Endodermal cell (in vitro differentiated cells): ENCODE measurements at regions not wholly inside any gene's neighbourhood (a gene's known extent, or its start where the extent isn't known, plus 50 kb on each side); places are given as distances from the start of the nearest gene placed in this dataset.

Experiments used
- DNase-seq: peaks from one replicate; pipeline ENCODE4 v3.0.0-alpha.2; 2017
- H3K27ac ChIP-seq: 2 replicates; pipeline ENCODE4 v1.5.1; 2013; ENCODE audit warnings: mild to moderate bottlenecking, low read depth, low read length, moderate library complexity
- H3K27me3 ChIP-seq: 2 replicates; pipeline ENCODE4 v1.6.1; 2013; ENCODE audit warnings: mild to moderate bottlenecking, low read length, moderate library complexity; ENCODE audit not compliant: insufficient read depth, control insufficient read depth, poor library complexity, severe bottlenecking
- H3K36me3 ChIP-seq: 2 replicates; pipeline ENCODE4 v1.7.0; 2013; ENCODE audit warnings: mild to moderate bottlenecking, low read length, moderate library complexity; ENCODE audit not compliant: control insufficient read depth, insufficient read depth
- H3K4me1 ChIP-seq: one replicate; pipeline ENCODE4 v1.7.0; 2013; ENCODE audit warnings: low read length; ENCODE audit not compliant: control insufficient read depth, insufficient read depth
- H3K4me3 ChIP-seq: 2 replicates; pipeline ENCODE4 v1.5.1; 2013; ENCODE audit warnings: mild to moderate bottlenecking, low read length, moderate library complexity
- H3K9ac ChIP-seq: 2 replicates; pipeline ENCODE4 v1.6.1; 2013; ENCODE audit warnings: mild to moderate bottlenecking, low read length, moderate library complexity; ENCODE audit not compliant: poor library complexity, severe bottlenecking; ENCODE audit errors: extremely low read depth
- H3K9me3 ChIP-seq: 2 replicates; pipeline ENCODE4 v1.6.1; 2013; ENCODE audit warnings: mild to moderate bottlenecking, low read length, moderate library complexity; ENCODE audit not compliant: control insufficient read depth
- H3K27ac Mint-ChIP-seq: 2 replicates; pipeline ENCODE4 v1.8.0; 2020; ENCODE audit warnings: mixed read lengths
- H3K27me3 Mint-ChIP-seq: 2 replicates; pipeline ENCODE4 v1.8.0; 2021; ENCODE audit warnings: mild to moderate bottlenecking, mixed read lengths; ENCODE audit not compliant: insufficient read depth
- H3K36me3 Mint-ChIP-seq: 2 replicates; pipeline ENCODE4 v1.8.0; 2020; ENCODE audit warnings: low read depth, mixed read lengths
- H3K4me1 Mint-ChIP-seq: 2 replicates; pipeline ENCODE4 v1.8.0; 2020; ENCODE audit warnings: mixed read lengths
- H3K4me3 Mint-ChIP-seq: 2 replicates; pipeline ENCODE4 v1.8.0; 2020; ENCODE audit warnings: mild to moderate bottlenecking, moderate library complexity, mixed read lengths
- H3K9me3 Mint-ChIP-seq: 2 replicates; pipeline ENCODE4 v1.8.0; 2020; ENCODE audit warnings: mild to moderate bottlenecking, mixed read lengths
- WGBS, 2 experiments: methylation state at CpG; one replicate each; pipeline versions ENCODE4 v1.1.5 to v1.1.7; 2013; ENCODE audit warnings: missing lambda C conversion rate in 2 of 2, mixed read lengths in 1 of 2; ENCODE audit not compliant: insufficient coverage in 1 of 2, insufficient read length in 1 of 2; 5-methylcytosine and 5-hydroxymethylcytosine counted together
- TF ChIP-seq, protein P1 (sequence below): fragments of 200-600 bp; sonication (generic); conservative IDR thresholded peaks from 2 replicates; pipeline ENCODE4 v1.5.0; 2021; ENCODE audit warnings: antibody characterized with exemption, mild to moderate bottlenecking

DNA sequence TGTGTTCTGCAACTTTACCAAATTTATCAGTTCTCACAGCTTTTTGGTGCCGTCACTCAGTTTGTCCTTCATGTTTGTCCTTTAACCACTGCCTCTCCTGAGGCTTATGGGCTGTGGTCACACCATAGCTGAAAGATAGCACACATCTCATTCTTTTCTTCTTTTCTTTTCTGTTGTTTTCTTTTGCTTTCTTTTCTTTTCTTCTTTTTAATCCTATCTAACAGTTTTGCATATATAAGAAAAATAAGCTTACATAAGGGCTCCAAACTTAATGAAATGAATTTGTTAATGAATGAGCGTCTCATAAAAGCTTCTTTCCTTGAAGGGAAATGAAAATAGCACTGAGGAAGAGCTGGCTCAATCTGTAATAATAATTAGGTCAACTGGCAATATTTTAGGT is 1061.2 kb downstream of the PCDH18 start:
- H3K9ac ChIP-seq: no peak overlapping the region
- 87% methylated on average over 2 of the region's 2 CpGs for WGBS, 2 experiments
- no peak overlapping the region for H3K27ac ChIP-seq
- Mint-ChIP-seq H3K9me3 (peaks cover 6% of the 10 kb centered on the region), H3K4me1 (no peaks in the 10 kb centered on the region), H3K27ac (no peak overlapping the region), H3K4me3 (no peak overlapping the region), H3K36me3 (no peaks in the 10 kb centered on the region), H3K27me3 (no peaks in the 10 kb centered on the region)
- DNase-seq: no peak
- H3K36me3 ChIP-seq: no peaks in the 10 kb centered on the region
- no peak overlapping the region for H3K4me3 ChIP-seq
- no peaks in the 10 kb centered on the region for H3K4me1 ChIP-seq
- no peaks in the 10 kb centered on the region for H3K27me3 ChIP-seq
- peaks cover 6% of the 10 kb centered on the region for H3K9me3 ChIP-seq
- TF ChIP-seq, protein P1, sequence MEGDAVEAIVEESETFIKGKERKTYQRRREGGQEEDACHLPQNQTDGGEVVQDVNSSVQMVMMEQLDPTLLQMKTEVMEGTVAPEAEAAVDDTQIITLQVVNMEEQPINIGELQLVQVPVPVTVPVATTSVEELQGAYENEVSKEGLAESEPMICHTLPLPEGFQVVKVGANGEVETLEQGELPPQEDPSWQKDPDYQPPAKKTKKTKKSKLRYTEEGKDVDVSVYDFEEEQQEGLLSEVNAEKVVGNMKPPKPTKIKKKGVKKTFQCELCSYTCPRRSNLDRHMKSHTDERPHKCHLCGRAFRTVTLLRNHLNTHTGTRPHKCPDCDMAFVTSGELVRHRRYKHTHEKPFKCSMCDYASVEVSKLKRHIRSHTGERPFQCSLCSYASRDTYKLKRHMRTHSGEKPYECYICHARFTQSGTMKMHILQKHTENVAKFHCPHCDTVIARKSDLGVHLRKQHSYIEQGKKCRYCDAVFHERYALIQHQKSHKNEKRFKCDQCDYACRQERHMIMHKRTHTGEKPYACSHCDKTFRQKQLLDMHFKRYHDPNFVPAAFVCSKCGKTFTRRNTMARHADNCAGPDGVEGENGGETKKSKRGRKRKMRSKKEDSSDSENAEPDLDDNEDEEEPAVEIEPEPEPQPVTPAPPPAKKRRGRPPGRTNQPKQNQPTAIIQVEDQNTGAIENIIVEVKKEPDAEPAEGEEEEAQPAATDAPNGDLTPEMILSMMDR: no peak

DNA sequence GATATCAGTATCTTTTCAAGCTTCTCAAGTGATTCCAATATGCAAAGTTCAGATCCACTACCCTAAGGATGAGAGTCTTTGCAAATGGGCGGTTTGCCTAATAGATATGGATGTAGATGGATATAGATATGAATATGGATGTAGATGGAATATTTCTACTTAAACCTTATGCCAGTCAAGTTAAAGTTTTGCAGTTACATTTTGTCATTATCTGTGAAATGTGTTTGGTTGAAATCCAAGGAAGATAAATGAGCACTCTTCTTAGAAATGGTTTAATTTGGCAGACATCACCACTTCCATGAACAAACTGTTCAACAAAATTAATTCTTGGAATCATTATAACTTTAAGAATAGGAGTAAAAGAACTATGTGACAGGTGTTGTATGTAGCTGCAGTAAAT is 1066.6 kb downstream of the PCDH18 start:
- Mint-ChIP-seq H3K27ac (no peak overlapping the region), H3K27me3 (no peaks in the 10 kb centered on the region), H3K4me3 (no peak overlapping the region), H3K36me3 (no peaks in the 10 kb centered on the region), H3K4me1 (no peaks in the 10 kb centered on the region), H3K9me3 (peaks cover 6% of the 10 kb centered on the region)
- Histone ChIP-seq H3K9me3 (peaks cover 6% of the 10 kb centered on the region), H3K4me3 (no peak overlapping the region), H3K9ac (no peak overlapping the region), H3K36me3 (no peaks in the 10 kb centered on the region), H3K4me1 (no peaks in the 10 kb centered on the region), H3K27me3 (no peaks in the 10 kb centered on the region), H3K27ac (no peak overlapping the region)
- TF ChIP-seq, protein P1: no peak
- 93% methylated on average over 1 of the region's 1 CpG; no CpG with 5 or more reads in 1 of the 2 experiments for WGBS, 2 experiments
- no peak for DNase-seq

DNA sequence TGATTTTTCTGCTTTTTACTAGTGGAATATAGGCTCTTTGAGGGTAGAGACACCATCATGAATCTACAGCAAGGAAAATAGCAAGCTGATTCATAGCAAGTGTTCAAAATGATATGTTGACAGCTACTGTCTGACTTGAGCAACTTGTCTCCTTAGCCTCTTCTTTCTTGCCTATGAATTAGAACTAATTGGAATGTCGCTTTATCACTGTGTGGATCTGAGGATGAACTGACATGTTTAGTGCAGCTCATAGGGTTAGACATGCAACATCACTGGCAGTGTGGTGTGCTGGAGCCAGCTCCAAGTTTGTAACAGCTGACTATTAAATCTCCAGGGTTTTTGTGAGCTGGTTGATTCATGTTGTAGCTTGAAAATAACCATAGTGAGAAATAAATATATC is 1068.4 kb downstream of the PCDH18 start:
- Mint-ChIP-seq H3K36me3 (no peaks in the 10 kb centered on the region), H3K9me3 (peaks cover 6% of the 10 kb centered on the region), H3K27ac (no peak overlapping the region), H3K4me3 (no peak overlapping the region), H3K4me1 (no peaks in the 10 kb centered on the region), H3K27me3 (no peaks in the 10 kb centered on the region)
- WGBS, 2 experiments: 87 to 100% methylated on average over 1 of the region's 1 CpG
- H3K4me3 ChIP-seq: no peak overlapping the region
- no peak overlapping the region for H3K9ac ChIP-seq
- H3K4me1 ChIP-seq: no peaks in the 10 kb centered on the region
- TF ChIP-seq, protein P1: no peak
- H3K36me3 ChIP-seq: no peaks in the 10 kb centered on the region
- peaks cover 6% of the 10 kb centered on the region for H3K9me3 ChIP-seq
- no peaks in the 10 kb centered on the region for H3K27me3 ChIP-seq
- no peak for DNase-seq
- no peak overlapping the region for H3K27ac ChIP-seq
